H1 (cell line): ENCODE measurements at regions not wholly inside any gene's neighbourhood (a gene's known extent, or its start where the extent isn't known, plus 50 kb on each side); places are given as distances from the start of the nearest gene placed in this dataset.

Experiments used
- CTCF ChIA-PET: fragments of 300-600 bp; sonication (Branson Sonifier 250); formaldehyde crosslinking; loops from one replicate; lab custom pipeline; 2021; ENCODE audit not compliant: partially characterized antibody; lab: Charles Lee
- POLR2A ChIA-PET: fragments of 300-600 bp; sonication (Branson Sonifier 250); formaldehyde crosslinking; loops from one replicate; lab custom pipeline; 2021; ENCODE audit warnings: inconsistent platforms; ENCODE audit not compliant: partially characterized antibody; lab: Charles Lee
- DNase-seq, 2 experiments: peaks; one replicate each; pipeline versions ENCODE4 v3.0.0 to v3.0.0-alpha.2; 2010 to 2022; ENCODE audit warnings: low spot score in 2 of 2, low read depth in 1 of 2, mixed read lengths in 1 of 2
- FAIRE-seq: peaks from 2 replicates; lab custom pipeline; 2011; peaks lifted over from hg19 to GRCh38; lab: Jason Lieb, UNC
- H2AFZ ChIP-seq: 2 replicates; pipeline ENCODE4 v1.8.1; 2012; ENCODE audit warnings: low read length, inconsistent platforms
- H2AK5ac ChIP-seq: 2 replicates; pipeline ENCODE4 v1.6.1; 2013; ENCODE audit warnings: low read depth, low read length
- H2BK120ac ChIP-seq: replicated peaks from 2 replicates; pipeline ENCODE3; 2013; ENCODE audit warnings: low read depth, low read length, inconsistent platforms
- H2BK12ac ChIP-seq: 2 replicates; pipeline ENCODE4 v1.6.1; 2013; ENCODE audit warnings: low read depth, low read length
- H2BK15ac ChIP-seq: 2 replicates; pipeline ENCODE4 v1.6.1; 2013; ENCODE audit warnings: low read length
- H2BK20ac ChIP-seq: 2 replicates; pipeline ENCODE4 v1.6.1; 2013; ENCODE audit warnings: low read length
- H2BK5ac ChIP-seq: 2 replicates; pipeline ENCODE4 v1.6.1; 2013; ENCODE audit warnings: low read depth, low read length
- H3K14ac ChIP-seq: 2 replicates; pipeline ENCODE4 v1.6.1; 2013; ENCODE audit warnings: inconsistent platforms; ENCODE audit not compliant: insufficient read length
- H3K18ac ChIP-seq: 2 replicates; pipeline ENCODE4 v1.6.1; 2013; ENCODE audit warnings: low read length; ENCODE audit errors: extremely low read depth
- H3K23ac ChIP-seq: 2 replicates; pipeline ENCODE4 v1.6.1; 2013; ENCODE audit warnings: inconsistent platforms; ENCODE audit not compliant: insufficient read length
- H3K23me2 ChIP-seq: 2 replicates; pipeline ENCODE4 v1.6.1; 2013; ENCODE audit warnings: low read depth, low read length
- H3K27ac ChIP-seq: 2 replicates; pipeline ENCODE4 v1.6.1; 2011; ENCODE audit warnings: low read depth, low read length, inconsistent platforms
- H3K27me3 ChIP-seq, 4 experiments: replicated peaks in 1 of 4; 1 replicate in 1 of 4; 2 replicates in 3 of 4; pipeline versions ENCODE4 v1.6.1 to v1.8.1; 2011 to 2013; ENCODE audit warnings: low read length in 3 of 4, mild to moderate bottlenecking in 3 of 4, inconsistent platforms in 2 of 4, mixed read lengths in 2 of 4, moderate library complexity in 1 of 4; ENCODE audit not compliant: control insufficient read depth in 3 of 4, insufficient read depth in 3 of 4; ENCODE audit errors: extremely low read depth in 1 of 4
- H3K36me3 ChIP-seq, 4 experiments: 2 replicates each; pipeline versions ENCODE4 v1.6.1 to v1.8.1; 2011 to 2013; ENCODE audit warnings: mild to moderate bottlenecking in 4 of 4, low read length in 3 of 4, moderate library complexity in 2 of 4, control low read depth in 1 of 4, inconsistent platforms in 1 of 4; ENCODE audit not compliant: insufficient read depth in 4 of 4, control insufficient read depth in 2 of 4
- H3K4ac ChIP-seq: replicated peaks from 2 replicates; pipeline ENCODE3; 2013; ENCODE audit warnings: low read length, low read depth, mixed read lengths, inconsistent platforms; ENCODE audit not compliant: insufficient read length
- H3K4me1 ChIP-seq, 4 experiments: replicated peaks in 1 of 4; 1 replicate in 1 of 4; 2 replicates in 3 of 4; pipeline versions ENCODE4 v1.6.1 to v1.8.1; 2011 to 2013; ENCODE audit warnings: low read length in 3 of 4, inconsistent platforms in 2 of 4, mixed read lengths in 1 of 4; ENCODE audit not compliant: insufficient read depth in 4 of 4, control insufficient read depth in 3 of 4
- H3K4me2 ChIP-seq, 2 experiments: 2 replicates each; pipeline versions ENCODE4 v1.6.1 to v1.8.1; 2011 to 2013; ENCODE audit warnings: low read depth in 2 of 2, low read length in 2 of 2, control low read depth in 1 of 2, inconsistent platforms in 1 of 2, mild to moderate bottlenecking in 1 of 2; ENCODE audit not compliant: insufficient read depth in 1 of 2
- H3K4me3 ChIP-seq, 4 experiments: fragments of 200-600, 300-600 bp in 1 of 4; sonication (generic), shearing (Covaris generic), sonication (Bioruptor Twin) in 1 of 4; 2 replicates each; pipeline versions ENCODE4 v1.5.1 to v1.8.1; 2011 to 2016; ENCODE audit warnings: low read length in 4 of 4, low read depth in 3 of 4, control low read depth in 2 of 4, inconsistent platforms in 2 of 4, mild to moderate bottlenecking in 2 of 4, mixed read lengths in 1 of 4, moderate library complexity in 1 of 4; ENCODE audit not compliant: insufficient read depth in 2 of 4; ENCODE audit errors: extremely low read depth in 1 of 4
- H3K56ac ChIP-seq: replicated peaks from 2 replicates; pipeline ENCODE3; 2013; ENCODE audit warnings: low read depth, mild to moderate bottlenecking, mixed read lengths, low read length, inconsistent platforms; ENCODE audit not compliant: insufficient read length
- H3K79me1 ChIP-seq: 2 replicates; pipeline ENCODE4 v1.6.1; 2013; ENCODE audit warnings: low read depth, low read length, control low read depth
- H3K79me2 ChIP-seq, 2 experiments: 2 replicates each; pipeline versions ENCODE4 v1.6.1 to v1.8.1; 2012 to 2013; ENCODE audit warnings: low read length in 2 of 2, mild to moderate bottlenecking in 2 of 2, inconsistent platforms in 1 of 2; ENCODE audit not compliant: insufficient read depth in 2 of 2, control insufficient read depth in 1 of 2
- H3K9ac ChIP-seq, 4 experiments: replicated peaks in 1 of 4; 1 replicate in 1 of 4; 2 replicates in 3 of 4; pipeline versions ENCODE4 v1.6.1 to v1.8.1; 2011 to 2013; ENCODE audit warnings: low read depth in 3 of 4, low read length in 3 of 4, control low read depth in 2 of 4, mild to moderate bottlenecking in 2 of 4, moderate library complexity in 2 of 4, inconsistent platforms in 1 of 4; ENCODE audit errors: extremely low read depth in 1 of 4
- H3K9me3 ChIP-seq, 2 experiments: 2 replicates each; pipeline versions ENCODE4 v1.6.1 to v1.8.1; 2012 to 2013; ENCODE audit warnings: mild to moderate bottlenecking in 2 of 2, moderate library complexity in 2 of 2, control low read depth in 1 of 2, inconsistent platforms in 1 of 2, low read depth in 1 of 2, low read length in 1 of 2, mixed read lengths in 1 of 2; ENCODE audit not compliant: insufficient read depth in 2 of 2
- H4K20me1 ChIP-seq, 2 experiments: replicated peaks in 1 of 2; 2 replicates each; pipeline versions ENCODE3 to v1.8.1; 2011 to 2013; ENCODE audit warnings: inconsistent platforms in 2 of 2, low read length in 2 of 2, mild to moderate bottlenecking in 1 of 2; ENCODE audit not compliant: insufficient read depth in 2 of 2, control insufficient read depth in 1 of 2
- H4K5ac ChIP-seq: 2 replicates; pipeline ENCODE4 v1.6.1; 2013; ENCODE audit warnings: low read length, low read depth, mixed read lengths, inconsistent platforms; ENCODE audit not compliant: insufficient read length
- H4K8ac ChIP-seq: 2 replicates; pipeline ENCODE4 v1.8.0; 2013; ENCODE audit warnings: mild to moderate bottlenecking, moderate library complexity, low read length, inconsistent platforms; ENCODE audit not compliant: insufficient read depth; ENCODE audit errors: extremely low read depth
- H4K91ac ChIP-seq: replicated peaks from 2 replicates; pipeline ENCODE3; 2013; ENCODE audit warnings: low read length, mixed read lengths, inconsistent platforms; ENCODE audit not compliant: insufficient read length
- CEBPB ChIP-seq: IDR thresholded peaks from 2 replicates; pipeline ENCODE4 v1.6.1; 2012; ENCODE audit warnings: low read depth, low read length
- CREB1 ChIP-seq: IDR thresholded peaks from 2 replicates; pipeline ENCODE4 v1.6.1; 2012; ENCODE audit warnings: inconsistent platforms
- JUN ChIP-seq: IDR thresholded peaks from 2 replicates; pipeline ENCODE4 v1.6.1; 2011; ENCODE audit warnings: low read depth, mild to moderate bottlenecking, improper control_type of control experiment, low read length
- MAFK ChIP-seq: IDR thresholded peaks from 2 replicates; pipeline ENCODE4 v1.6.1; 2012; ENCODE audit warnings: low read depth, mild to moderate bottlenecking, improper control_type of control experiment, low read length
- POLR2A ChIP-seq, 2 experiments: IDR thresholded peaks; 1 replicate in 1 of 2; 2 replicates in 1 of 2; pipeline ENCODE4 v1.6.1; 2011; ENCODE audit warnings: low read depth in 2 of 2, low read length in 2 of 2, mild to moderate bottlenecking in 2 of 2; ENCODE audit errors: control extremely low read depth in 1 of 2
- POLR2AphosphoS5 ChIP-seq: IDR thresholded peaks from 2 replicates; pipeline ENCODE4 v1.6.1; 2011; ENCODE audit warnings: low read depth, low read length
- POU5F1 ChIP-seq: IDR thresholded peaks from 2 replicates; pipeline ENCODE4 v1.6.1; 2011; ENCODE audit warnings: low read depth, mild to moderate bottlenecking, low read length, moderate library complexity
- SIRT6 ChIP-seq: IDR thresholded peaks from one replicate; pipeline ENCODE4 v1.7.1; 2012; ENCODE audit warnings: low read length, inconsistent platforms
- SP2 ChIP-seq: IDR thresholded peaks from 2 replicates; pipeline ENCODE4 v1.6.1; 2012; ENCODE audit warnings: mild to moderate bottlenecking, low read length, inconsistent platforms
- SP4 ChIP-seq: IDR thresholded peaks from 2 replicates; pipeline ENCODE4 v1.6.1; 2012; ENCODE audit warnings: low read length, inconsistent platforms
- TAF1 ChIP-seq: IDR thresholded peaks from 2 replicates; pipeline ENCODE4 v1.6.1; 2011; ENCODE audit warnings: mild to moderate bottlenecking, low read depth, low read length
- TAF7 ChIP-seq: optimal IDR thresholded peaks from 2 replicates; pipeline ENCODE3; 2011; ENCODE audit warnings: low read depth, mild to moderate bottlenecking, inconsistent platforms, low read length, moderate library complexity, borderline replicate concordance
- TEAD4 ChIP-seq: IDR thresholded peaks from 2 replicates; pipeline ENCODE4 v1.6.1; 2012; ENCODE audit warnings: low read depth, low read length, inconsistent platforms, mixed read lengths
- WGBS, 2 experiments: shearing (Covaris generic) in 1 of 2; methylation state at CpG; one replicate each; pipeline versions ENCODE4 v1.1.6 to v1.1.7; 2013 to 2015; ENCODE audit warnings: low lambda C conversion rate in 2 of 2, mixed read lengths in 2 of 2, inconsistent platforms in 1 of 2, low coverage in 1 of 2, missing lambda C conversion rate in 1 of 2; ENCODE audit not compliant: insufficient replicate concordance in 2 of 2, insufficient coverage in 1 of 2, insufficient read length in 1 of 2; ENCODE audit errors: extremely low coverage in 1 of 2, missing lambda C conversion rate in 1 of 2; 5-methylcytosine and 5-hydroxymethylcytosine counted together

GRCh38 chr3:144343343-144343742 is 371.7 kb downstream of the DIPK2A start:
- Histone ChIP-seq H2BK120ac (no peak overlapping the region), H2AK5ac (no peak overlapping the region), H3K9me3 (no peaks in the 10 kb centered on the region), H2BK12ac (no peak overlapping the region), H3K4me2 (no peak overlapping the region), H4K8ac (no peak overlapping the region), H3K14ac (no peak overlapping the region), H3K4ac (no peak overlapping the region), H4K20me1 (no peaks in the 10 kb centered on the region), H3K23me2 (no peaks in the 10 kb centered on the region), H3K56ac (no peak overlapping the region), H3K79me2 (no peaks in the 10 kb centered on the region), H3K9ac (no peak overlapping the region), H3K18ac (no peak overlapping the region), H4K5ac (no peak overlapping the region), H2BK15ac (no peak overlapping the region), H3K4me3 (no peak overlapping the region), H2AFZ (no peak overlapping the region), H3K79me1 (no peaks in the 10 kb centered on the region), H4K91ac (no peak overlapping the region), H3K4me1 (peaks cover 0 to 2% (median 0%) of the 10 kb centered on the region in 4 experiments; a peak in 2 of 7 replicates), H3K23ac (no peak overlapping the region), H2BK5ac (no peak overlapping the region), H3K36me3 (no peaks in the 10 kb centered on the region), H3K27ac (no peak overlapping the region), H3K27me3 (no peaks in the 10 kb centered on the region), H2BK20ac (no peak overlapping the region)
- whole genome bisulfite sequencing, 2 experiments = 96% methylated on average over 9 of the region's 9 CpGs; no CpG with 5 or more reads in 1 of the 2 experiments
- no peak for TF ChIP-seq SIRT6
- TF ChIP-seq TAF1 = no peak
- TF ChIP-seq TEAD4 = no peak
- TF ChIP-seq CEBPB = no peak
- no peak for TF ChIP-seq SP4
- TF ChIP-seq SP2 = no peak
- TF ChIP-seq JUN = no peak
- TF ChIP-seq POLR2A (IDR thresholded peaks at IDR 0.05; ENCODE audit: control extremely low read depth in 1 of 2, low read depth in 2 of 2, low read length in 2 of 2) = no peak
- no peak for TF ChIP-seq CREB1
- no peak for TF ChIP-seq MAFK
- TF ChIP-seq TAF7 = no peak
- TF ChIP-seq POLR2AphosphoS5 = no peak
- no peak for TF ChIP-seq POU5F1
- FAIRE-seq (no peak), DNase-seq (no peak)
- POLR2A ChIA-PET = no interaction called here
- CTCF ChIA-PET = no interaction called here
